Astrocyte (in vitro differentiated cells and primary cell): ENCODE measurements at regions not wholly inside any gene's neighbourhood (a gene's known extent, or its start where the extent isn't known, plus 50 kb on each side); places are given as distances from the start of the nearest gene placed in this dataset.

Source experiments
- DNase-seq: peaks from one replicate; pipeline ENCODE4 v3.0.0-alpha.2; 2010; ENCODE audit warnings: low read depth
- FAIRE-seq: peaks from 2 replicates; lab custom pipeline; 2011; peaks lifted over from hg19 to GRCh38; lab: Jason Lieb, UNC
- H2AFZ ChIP-seq: 2 replicates; pipeline ENCODE4 v1.6.0; 2012; ENCODE audit warnings: low read depth, low read length, inconsistent platforms
- H3K27ac ChIP-seq: 2 replicates; pipeline ENCODE4 v1.5.1; 2011; ENCODE audit warnings: low read depth, low read length, inconsistent platforms
- H3K27me3 ChIP-seq: 2 replicates; pipeline ENCODE4 v1.6.0; 2011; ENCODE audit warnings: low read length, inconsistent platforms; ENCODE audit not compliant: insufficient read depth
- H3K36me3 ChIP-seq: 2 replicates; pipeline ENCODE4 v1.5.1; 2011; ENCODE audit warnings: low read length, inconsistent platforms; ENCODE audit not compliant: insufficient read depth
- H3K4me1 ChIP-seq: 2 replicates; pipeline ENCODE4 v1.5.1; 2011; ENCODE audit warnings: low read length, inconsistent platforms; ENCODE audit not compliant: insufficient read depth
- H3K4me2 ChIP-seq: 2 replicates; pipeline ENCODE4 v1.6.0; 2012; ENCODE audit warnings: low read length, inconsistent platforms
- H3K4me3 ChIP-seq: 2 replicates; pipeline ENCODE4 v1.5.1; 2011; ENCODE audit warnings: low read depth, mild to moderate bottlenecking, low read length, inconsistent platforms; ENCODE audit not compliant: insufficient read depth
- H3K79me2 ChIP-seq: 2 replicates; pipeline ENCODE4 v1.6.0; 2012; ENCODE audit warnings: mild to moderate bottlenecking, low read length, inconsistent platforms; ENCODE audit not compliant: insufficient read depth
- H3K9ac ChIP-seq: 2 replicates; pipeline ENCODE4 v1.6.0; 2012; ENCODE audit warnings: mild to moderate bottlenecking, low read length, inconsistent platforms
- H3K9me3 ChIP-seq: 2 replicates; pipeline ENCODE4 v1.5.1; 2012; ENCODE audit warnings: low read depth, mild to moderate bottlenecking, low read length, inconsistent platforms; ENCODE audit not compliant: insufficient read depth
- H4K20me1 ChIP-seq: 2 replicates; pipeline ENCODE4 v1.6.0; 2012; ENCODE audit warnings: low read length, inconsistent platforms; ENCODE audit not compliant: insufficient read depth
- H3K27ac Mint-ChIP-seq: one replicate; pipeline ENCODE4 v1.8.0; 2021; ENCODE audit warnings: mild to moderate bottlenecking, mixed read lengths; ENCODE audit not compliant: unreplicated experiment
- H3K27me3 Mint-ChIP-seq: one replicate; pipeline ENCODE4 v1.8.0; 2021; ENCODE audit warnings: low read depth, mixed read lengths; ENCODE audit not compliant: unreplicated experiment
- H3K36me3 Mint-ChIP-seq: one replicate; pipeline ENCODE4 v1.8.0; 2021; ENCODE audit warnings: low read depth, mixed read lengths; ENCODE audit not compliant: unreplicated experiment
- H3K4me1 Mint-ChIP-seq: one replicate; pipeline ENCODE4 v1.8.0; 2021; ENCODE audit warnings: low read depth, mixed read lengths; ENCODE audit not compliant: unreplicated experiment
- H3K4me3 Mint-ChIP-seq: one replicate; pipeline ENCODE4 v1.8.0; 2021; ENCODE audit warnings: mild to moderate bottlenecking, moderate library complexity, mixed read lengths; ENCODE audit not compliant: unreplicated experiment
- H3K9me3 Mint-ChIP-seq: one replicate; pipeline ENCODE4 v1.8.0; 2021; ENCODE audit warnings: mild to moderate bottlenecking, mixed read lengths; ENCODE audit not compliant: unreplicated experiment
- CTCF ChIP-seq: IDR thresholded peaks from 2 replicates; pipeline ENCODE4 v1.5.1; 2011; ENCODE audit warnings: low read depth, mild to moderate bottlenecking, inconsistent platforms, low read length, moderate library complexity; ENCODE audit not compliant: insufficient read depth
- EZH2 ChIP-seq: IDR thresholded peaks from 2 replicates; pipeline ENCODE4 v1.6.1; 2012; ENCODE audit warnings: mild to moderate bottlenecking, low read length, inconsistent platforms; ENCODE audit not compliant: insufficient read depth

DNA sequence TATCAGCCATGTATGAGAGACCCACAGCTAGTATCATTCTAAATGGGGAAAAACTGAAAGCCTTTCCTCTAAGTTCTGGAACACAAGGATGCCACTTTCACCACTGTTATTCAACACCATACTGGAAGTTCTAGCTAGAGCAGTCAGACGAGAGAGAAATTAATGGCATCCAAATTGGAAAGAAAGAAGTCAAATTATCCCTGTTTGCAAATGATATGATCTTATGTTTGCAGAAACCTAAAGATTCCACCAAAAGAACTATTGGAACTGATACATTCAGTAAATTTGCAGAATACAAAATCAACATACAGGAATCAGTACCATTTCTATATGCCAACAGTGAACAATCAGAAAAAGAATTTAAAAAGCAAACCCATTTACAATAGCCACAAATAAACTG lies 226.0 kb downstream of the TRPC6 start:
- H3K27me3 ChIP-seq, result no peaks in the 10 kb centered on the region
- H3K4me3 ChIP-seq, result no peak overlapping the region
- H3K4me3 Mint-ChIP-seq, result no peak overlapping the region
- H3K27ac ChIP-seq, result no peak overlapping the region
- H3K27me3 Mint-ChIP-seq, result no peaks in the 10 kb centered on the region
- H3K4me2 ChIP-seq, result no peak overlapping the region
- no peaks in the 10 kb centered on the region for H3K36me3 Mint-ChIP-seq
- no peak for DNase-seq
- no peak for FAIRE-seq
- TF ChIP-seq CTCF (no peak), EZH2 (no peak)
- H3K4me1 ChIP-seq, result no peaks in the 10 kb centered on the region
- no peaks in the 10 kb centered on the region for H3K36me3 ChIP-seq
- H3K79me2 ChIP-seq, result no peaks in the 10 kb centered on the region
- H3K9ac ChIP-seq, result no peak overlapping the region
- no peak overlapping the region for H2AFZ ChIP-seq
- H3K27ac Mint-ChIP-seq, result no peak overlapping the region
- H3K9me3 ChIP-seq, result no peaks in the 10 kb centered on the region
- H3K9me3 Mint-ChIP-seq, result peaks cover 2% of the 10 kb centered on the region
- no peaks in the 10 kb centered on the region for H3K4me1 Mint-ChIP-seq
- no peaks in the 10 kb centered on the region for H4K20me1 ChIP-seq

DNA sequence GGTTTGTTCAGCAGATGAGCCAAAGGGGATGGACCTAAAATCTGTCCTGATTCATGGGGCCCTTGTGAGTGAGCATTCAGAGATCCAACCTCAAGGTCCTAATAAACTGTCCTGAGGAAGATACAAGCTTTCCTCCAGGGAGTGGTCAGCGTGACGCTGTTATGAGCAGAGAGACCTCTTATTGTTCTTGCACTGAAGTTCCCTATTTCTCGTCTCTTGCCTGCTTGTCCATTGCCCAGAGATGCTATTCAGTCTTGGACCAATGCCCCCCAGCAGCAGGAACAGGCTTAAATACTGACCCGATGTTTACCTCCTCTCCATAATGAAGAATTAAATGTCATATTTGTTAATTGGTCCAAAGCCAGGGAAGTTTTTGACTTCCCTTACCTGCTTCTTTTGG lies 225.2 kb upstream of the PGR start:
- Histone ChIP-seq H3K4me3 (no peak overlapping the region), H4K20me1 (no peaks in the 10 kb centered on the region), H3K79me2 (no peaks in the 10 kb centered on the region), H3K4me1 (no peaks in the 10 kb centered on the region), H3K4me2 (no peak overlapping the region), H3K27ac (no peak overlapping the region), H3K9ac (no peak overlapping the region), H3K27me3 (no peaks in the 10 kb centered on the region), H3K36me3 (no peaks in the 10 kb centered on the region), H3K9me3 (no peaks in the 10 kb centered on the region), H2AFZ (no peak overlapping the region)
- Mint-ChIP-seq H3K4me3 (no peak overlapping the region), H3K9me3 (peaks cover 2% of the 10 kb centered on the region), H3K4me1 (no peaks in the 10 kb centered on the region), H3K27me3 (peaks cover 4% of the 10 kb centered on the region), H3K27ac (no peak overlapping the region), H3K36me3 (no peaks in the 10 kb centered on the region)
- no peak for FAIRE-seq
- TF ChIP-seq CTCF (no peak), EZH2 (no peak)
- DNase-seq, result no peak

- Histone ChIP-seq H2AFZ (no peak overlapping the region), H3K27me3 (no peaks in the 10 kb centered on the region), H3K79me2 (no peaks in the 10 kb centered on the region), H3K27ac (no peak overlapping the region), H3K4me1 (no peaks in the 10 kb centered on the region), H4K20me1 (no peaks in the 10 kb centered on the region), H3K9ac (no peak overlapping the region), H3K4me2 (no peak overlapping the region), H3K4me3 (no peak overlapping the region), H3K36me3 (no peaks in the 10 kb centered on the region), H3K9me3 (no peaks in the 10 kb centered on the region)
- TF ChIP-seq EZH2 (no peak), CTCF (no peak)
- no peak overlapping the region for H3K4me3 Mint-ChIP-seq
- H3K27me3 Mint-ChIP-seq, result peaks cover 4% of the 10 kb centered on the region
- no peak for DNase-seq
- H3K36me3 Mint-ChIP-seq, result no peaks in the 10 kb centered on the region
- H3K9me3 Mint-ChIP-seq, result no peaks in the 10 kb centered on the region
- peaks cover 2% of the 10 kb centered on the region for H3K4me1 Mint-ChIP-seq
- no peak for FAIRE-seq
- H3K27ac Mint-ChIP-seq, result no peak overlapping the region
Observed at GRCh38 chr11:101348786-101349185, 219.2 kb upstream of the PGR start.
